KOPT-K1 (cell line): ENCODE measurements at regions not wholly inside any gene's neighbourhood (a gene's known extent, or its start where the extent isn't known, plus 50 kb on each side); places are given as distances from the start of the nearest gene placed in this dataset.

Source experiments
- H3K27ac ChIP-seq: fragments of 200-600 bp; sonication (generic); 2 replicates; pipeline ENCODE4 v1.5.1; 2016; ENCODE audit warnings: antibody characterized with exemption, mild to moderate bottlenecking, low read depth, low read length; ENCODE audit not compliant: poor library complexity, severe bottlenecking
- H3K36me3 ChIP-seq: fragments of 200-600 bp; sonication (generic); 2 replicates; pipeline ENCODE4 v1.5.1; 2017; ENCODE audit warnings: antibody characterized with exemption, mild to moderate bottlenecking, low read length, moderate library complexity; ENCODE audit not compliant: insufficient read depth
- H3K9me3 ChIP-seq: fragments of 200-600 bp; sonication (generic); 2 replicates; pipeline ENCODE4 v1.5.1; 2017; ENCODE audit warnings: antibody characterized with exemption, low read length, mild to moderate bottlenecking; ENCODE audit not compliant: insufficient read depth, poor library complexity, severe bottlenecking

GRCh38 chr2:181306785-181307184 lies 150.4 kb upstream of the ITGA4 start:
- H3K27ac ChIP-seq, result peak overlapping the region; percentile 97
- H3K36me3 ChIP-seq, result no peaks in the 10 kb centered on the region
- no peaks in the 10 kb centered on the region for H3K9me3 ChIP-seq

DNA sequence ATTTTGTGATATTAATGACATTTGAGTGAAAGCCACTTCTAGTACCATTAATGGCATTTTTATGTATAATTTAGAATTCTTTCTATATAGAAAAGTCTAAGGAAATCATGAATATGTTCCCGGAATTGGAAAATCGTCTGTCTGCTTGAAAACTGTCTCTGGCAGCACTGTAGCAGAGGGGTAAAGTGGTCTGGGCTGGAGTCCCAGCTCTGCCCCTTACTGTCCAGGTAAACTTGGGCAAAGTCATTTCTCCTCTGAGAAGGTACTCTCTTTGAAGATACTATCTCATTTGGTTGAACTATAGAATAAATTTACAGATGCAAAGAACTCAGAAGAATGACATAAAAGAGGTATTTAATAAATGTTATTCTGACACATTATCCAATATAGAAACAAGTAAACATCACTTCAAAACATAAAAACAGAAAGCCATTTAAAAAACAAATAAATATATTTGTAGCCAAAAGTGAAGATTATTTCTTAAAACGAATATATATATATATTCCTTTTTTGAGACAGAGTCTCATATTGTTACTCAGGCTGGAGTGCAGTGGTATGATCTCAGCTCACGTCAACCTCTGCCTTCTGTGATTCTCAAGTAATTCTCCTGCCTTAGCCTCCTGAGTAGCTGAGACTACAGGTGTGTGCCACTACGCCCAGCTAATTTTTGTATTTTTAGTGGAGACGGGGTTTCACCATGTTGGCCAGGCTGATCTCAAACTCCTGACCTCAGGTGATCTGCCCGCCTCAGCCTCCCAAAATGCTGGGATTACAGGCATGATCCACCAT lies 149.8 kb upstream of the ITGA4 start:
- no peaks in the 10 kb centered on the region for H3K36me3 ChIP-seq
- H3K27ac ChIP-seq, result peak overlapping the region; percentile 97
- H3K9me3 ChIP-seq, result no peaks in the 10 kb centered on the region

- Histone ChIP-seq H3K9me3 (no peaks in the 10 kb centered on the region), H3K27ac (peak overlapping the region; percentile 97), H3K36me3 (no peaks in the 10 kb centered on the region)
Observed at GRCh38 chr2:181308766-181309515, 148.2 kb upstream of the ITGA4 start.

GRCh38 chr2:181309586-181309985 lies 147.6 kb upstream of the ITGA4 start:
- Histone ChIP-seq H3K36me3 (no peaks in the 10 kb centered on the region), H3K9me3 (no peaks in the 10 kb centered on the region), H3K27ac (peak overlapping the region; percentile 97)

GRCh38 chr2:181310967-181311366 lies 146.2 kb upstream of the ITGA4 start:
- Histone ChIP-seq H3K36me3 (no peaks in the 10 kb centered on the region), H3K27ac (peak overlapping the region; percentile 97), H3K9me3 (no peaks in the 10 kb centered on the region)

- Histone ChIP-seq H3K9me3 (no peaks in the 10 kb centered on the region), H3K36me3 (no peaks in the 10 kb centered on the region), H3K27ac (peak overlapping the region; percentile 97)
Observed at GRCh38 chr2:181311837-181312236, 145.3 kb upstream of the ITGA4 start.

GRCh38 chr2:181312515-181312927 lies 144.7 kb upstream of the ITGA4 start:
- peak overlapping the region; percentile 97 for H3K27ac ChIP-seq
- no peaks in the 10 kb centered on the region for H3K9me3 ChIP-seq
- no peaks in the 10 kb centered on the region for H3K36me3 ChIP-seq

DNA sequence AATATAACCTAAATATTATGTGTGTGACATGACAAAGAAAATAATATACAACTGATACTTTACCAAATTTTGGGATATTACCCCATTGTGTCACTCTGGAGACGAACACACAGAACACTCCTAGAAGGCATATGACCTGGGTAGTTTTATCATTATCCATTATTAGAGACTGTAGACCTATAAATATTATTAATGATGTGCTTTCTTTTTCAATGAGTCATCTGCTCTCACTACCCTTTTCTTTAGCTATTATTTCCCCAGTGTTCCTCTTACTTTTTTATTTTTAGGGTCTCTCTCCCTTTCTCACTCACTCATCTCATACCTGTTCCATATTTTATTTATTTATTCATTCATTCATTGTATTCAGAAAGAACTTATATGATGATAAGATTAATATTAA lies 143.3 kb upstream of the ITGA4 start:
- Histone ChIP-seq H3K36me3 (no peaks in the 10 kb centered on the region), H3K9me3 (no peaks in the 10 kb centered on the region), H3K27ac (peak overlapping the region; percentile 97)

DNA sequence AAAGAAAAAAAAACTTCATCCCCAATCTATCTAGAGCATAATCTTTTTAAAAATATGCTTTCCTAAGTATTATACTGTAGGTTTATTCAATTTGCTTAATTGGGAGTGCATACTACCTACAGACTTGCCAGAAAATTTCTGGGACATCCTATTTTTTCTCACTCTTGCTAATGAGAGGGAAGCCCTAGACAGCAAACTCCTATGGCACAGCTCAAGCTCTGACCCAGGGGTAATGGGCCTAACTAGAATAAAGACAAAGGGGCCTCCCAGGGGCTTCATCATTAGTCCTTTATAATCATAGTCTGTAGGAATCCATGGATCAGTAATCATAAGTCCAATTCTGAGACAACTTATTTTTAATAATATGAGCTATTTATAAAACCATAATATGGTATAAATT lies 142.6 kb upstream of the ITGA4 start:
- peak overlapping the region; percentile 97 for H3K27ac ChIP-seq
- H3K9me3 ChIP-seq, result no peaks in the 10 kb centered on the region
- no peaks in the 10 kb centered on the region for H3K36me3 ChIP-seq

- peak overlapping the region; percentile 12 for H3K27ac ChIP-seq
- H3K9me3 ChIP-seq, result no peaks in the 10 kb centered on the region
- H3K36me3 ChIP-seq, result no peaks in the 10 kb centered on the region
Observed at GRCh38 chr2:181317511-181317910, 139.7 kb upstream of the ITGA4 start.

- Histone ChIP-seq H3K36me3 (0 out of 2 replicates have a peak, but pooled peaks cover 8% of the 10 kb centered on the region), H3K27ac (peak overlapping the region; percentile 12), H3K9me3 (no peaks in the 10 kb centered on the region)
Observed at GRCh38 chr2:181318504-181319280, 138.5 kb upstream of the ITGA4 start.

DNA sequence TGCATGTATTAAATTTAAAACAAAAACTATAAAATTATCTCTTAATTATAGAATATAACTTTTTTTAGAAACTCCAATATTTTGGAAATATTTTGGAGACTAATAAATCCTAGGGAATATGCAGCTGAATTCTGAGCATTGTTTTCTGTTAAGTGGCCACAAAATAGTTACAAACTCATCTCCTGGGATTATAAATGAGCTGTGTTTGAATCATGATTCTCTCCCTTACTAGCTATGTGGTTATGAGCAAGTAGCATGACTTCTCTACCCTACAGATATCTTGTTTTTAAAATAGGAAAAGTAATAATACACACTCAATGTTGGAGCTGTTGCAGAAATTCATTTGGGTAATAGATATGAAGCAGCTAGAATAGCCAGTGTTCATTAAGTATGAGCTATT lies 137.9 kb upstream of the ITGA4 start:
- H3K9me3 ChIP-seq, result no peaks in the 10 kb centered on the region

GRCh38 chr2:181320638-181321037 lies 136.5 kb upstream of the ITGA4 start:
- peak overlapping the region; percentile 40 for H3K27ac ChIP-seq
- H3K9me3 ChIP-seq, result no peaks in the 10 kb centered on the region
- H3K36me3 ChIP-seq, result 0 out of 2 replicates have a peak, but pooled peaks cover 8% of the 10 kb centered on the region

More for the DNA sequence above, 137.9 kb upstream of the ITGA4 start:
- Histone ChIP-seq H3K27ac (no peak overlapping the region), H3K36me3 (0 out of 2 replicates have a peak, but pooled peaks cover 8% of the 10 kb centered on the region)

- Histone ChIP-seq H3K27ac (no peak overlapping the region), H3K9me3 (peaks cover 23% of the 10 kb centered on the region), H3K36me3 (0 out of 2 replicates have a peak, but pooled peaks cover 22% of the 10 kb centered on the region)
Observed at GRCh38 chr2:181324912-181325311, 132.3 kb upstream of the ITGA4 start.

DNA sequence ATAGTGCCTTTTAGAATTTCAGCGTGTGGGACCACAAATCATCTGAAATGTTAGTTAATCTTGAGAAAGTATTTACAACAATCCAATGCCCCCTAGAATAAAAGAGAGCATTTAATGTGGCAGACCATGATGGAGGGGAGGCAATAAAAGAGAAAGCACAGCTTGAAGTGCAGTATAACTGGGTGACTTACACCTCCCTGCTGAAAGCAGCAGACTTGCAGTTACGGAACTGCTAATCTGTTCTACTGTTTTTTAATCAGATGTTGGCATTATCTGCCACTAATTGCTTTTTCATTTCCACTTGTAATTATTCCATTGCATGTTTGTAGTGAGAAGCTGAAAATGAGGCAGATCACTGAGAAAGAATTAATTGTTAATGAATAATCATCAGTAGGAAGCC lies 130.5 kb upstream of the ITGA4 start:
- Histone ChIP-seq H3K9me3 (peaks cover 24% of the 10 kb centered on the region), H3K27ac (peak overlapping the region; percentile 42), H3K36me3 (peaks cover 27% of the 10 kb centered on the region; the same call in 1 of the 2 replicates)
